ENCODE measurements at regions not wholly inside any gene's neighbourhood (a gene's known extent, or its start where the extent isn't known, plus 50 kb on each side); places are given as distances from the start of the nearest gene placed in this dataset.

DNA sequence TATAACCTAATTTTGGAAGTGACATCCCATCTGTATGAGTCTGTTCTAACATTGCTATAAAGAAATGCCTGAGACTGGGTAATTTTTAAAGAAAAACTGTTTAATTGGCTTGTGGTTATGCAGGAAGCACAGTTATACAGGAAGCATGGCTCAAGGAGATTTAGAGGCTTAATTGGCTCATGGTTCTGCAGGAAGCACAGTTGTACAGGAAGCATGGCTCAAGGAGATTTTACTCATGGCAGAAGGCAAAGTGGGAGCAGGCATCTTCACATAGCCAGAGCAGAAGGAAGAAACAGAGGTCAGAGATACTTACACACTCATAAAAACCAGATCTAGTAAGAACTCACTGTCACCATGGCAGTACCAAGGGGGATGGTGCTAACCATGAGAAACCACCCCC is 193.1 kb upstream of the ADAMTS9 start:
- TF ChIP-seq, protein P1, sequence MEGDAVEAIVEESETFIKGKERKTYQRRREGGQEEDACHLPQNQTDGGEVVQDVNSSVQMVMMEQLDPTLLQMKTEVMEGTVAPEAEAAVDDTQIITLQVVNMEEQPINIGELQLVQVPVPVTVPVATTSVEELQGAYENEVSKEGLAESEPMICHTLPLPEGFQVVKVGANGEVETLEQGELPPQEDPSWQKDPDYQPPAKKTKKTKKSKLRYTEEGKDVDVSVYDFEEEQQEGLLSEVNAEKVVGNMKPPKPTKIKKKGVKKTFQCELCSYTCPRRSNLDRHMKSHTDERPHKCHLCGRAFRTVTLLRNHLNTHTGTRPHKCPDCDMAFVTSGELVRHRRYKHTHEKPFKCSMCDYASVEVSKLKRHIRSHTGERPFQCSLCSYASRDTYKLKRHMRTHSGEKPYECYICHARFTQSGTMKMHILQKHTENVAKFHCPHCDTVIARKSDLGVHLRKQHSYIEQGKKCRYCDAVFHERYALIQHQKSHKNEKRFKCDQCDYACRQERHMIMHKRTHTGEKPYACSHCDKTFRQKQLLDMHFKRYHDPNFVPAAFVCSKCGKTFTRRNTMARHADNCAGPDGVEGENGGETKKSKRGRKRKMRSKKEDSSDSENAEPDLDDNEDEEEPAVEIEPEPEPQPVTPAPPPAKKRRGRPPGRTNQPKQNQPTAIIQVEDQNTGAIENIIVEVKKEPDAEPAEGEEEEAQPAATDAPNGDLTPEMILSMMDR (conservative IDR thresholded peaks at IDR 0.05 in 1 of 2, IDR thresholded peaks at IDR 0.05 in 1 of 2; ENCODE audit: extremely low read depth in 1 of 2, insufficient read depth in 1 of 2, low read depth in 1 of 2, low read length in 2 of 2), result no peak
- TF ChIP-seq EZH2 (IDR thresholded peaks at IDR 0.05; ENCODE audit: borderline replicate concordance, low read length), result no peak
